HG02938 (cell line): ENCODE measurements at regions not wholly inside any gene's neighbourhood (a gene's known extent, or its start where the extent isn't known, plus 50 kb on each side); places are given as distances from the start of the nearest gene placed in this dataset.
"Not testable (repeated sequence)": the region's sequence is repeated elsewhere in the genome, so short reads cannot be mapped to it uniquely, and the experiment has no call there.

Experiments used
- ATAC-seq: cut with Tn5 transposase; IDR thresholded peaks from one replicate; pipeline ENCODE4 v1.9.1; 2021; ENCODE audit warnings: mild to moderate bottlenecking, moderate library complexity; ENCODE audit not compliant: unreplicated experiment

- no peak for ATAC-seq
Measured at GRCh38 chr6:139534472-139535115, 160.1 kb upstream of the CITED2 start.

- ATAC-seq = no peak
Measured at GRCh38 chr6:139533573-139534471, 159.4 kb upstream of the CITED2 start.

GRCh38 chr6:139533171-139533570, 158.7 kb upstream of the CITED2 start:
- ATAC-seq = no peak

- no peak for ATAC-seq
Measured at GRCh38 chr6:139531148-139532115, 157.0 kb upstream of the CITED2 start.

GRCh38 chr6:139530561-139530960, 156.1 kb upstream of the CITED2 start:
- no peak for ATAC-seq

GRCh38 chr6:139529420-139529819, 155.0 kb upstream of the CITED2 start:
- no peak for ATAC-seq

GRCh38 chr6:139528471-139528870, 154.0 kb upstream of the CITED2 start:
- ATAC-seq = no peak

GRCh38 chr6:139525415-139525814, 151.0 kb upstream of the CITED2 start:
- ATAC-seq = no peak

GRCh38 chr6:139523986-139524385, 149.5 kb upstream of the CITED2 start:
- no peak for ATAC-seq

GRCh38 chr6:139522511-139523220, 148.2 kb upstream of the CITED2 start:
- ATAC-seq = no peak

- ATAC-seq = no peak
Measured at GRCh38 chr6:139521338-139521737, 146.9 kb upstream of the CITED2 start.

GRCh38 chr6:139520321-139520768, 145.9 kb upstream of the CITED2 start:
- ATAC-seq = no peak

GRCh38 chr6:139519571-139520031, 145.2 kb upstream of the CITED2 start:
- no peak for ATAC-seq

GRCh38 chr6:139519097-139519496, 144.6 kb upstream of the CITED2 start:
- ATAC-seq = no peak

- ATAC-seq = no peak
Measured at GRCh38 chr6:139518556-139519091, 144.2 kb upstream of the CITED2 start.

- ATAC-seq = not testable (repeated sequence)
Measured at GRCh38 chr6:139517998-139518555, 143.6 kb upstream of the CITED2 start.

- ATAC-seq = no peak
Measured at GRCh38 chr6:139515511-139515910, 141.1 kb upstream of the CITED2 start.

GRCh38 chr6:139514819-139515218, 140.4 kb upstream of the CITED2 start:
- no peak for ATAC-seq

- no peak for ATAC-seq
Measured at GRCh38 chr6:139510040-139510790, 135.8 kb upstream of the CITED2 start.
